ENCODE measurements at regions not wholly inside any gene's neighbourhood (a gene's known extent, or its start where the extent isn't known, plus 50 kb on each side); places are given as distances from the start of the nearest gene placed in this dataset.

DNA sequence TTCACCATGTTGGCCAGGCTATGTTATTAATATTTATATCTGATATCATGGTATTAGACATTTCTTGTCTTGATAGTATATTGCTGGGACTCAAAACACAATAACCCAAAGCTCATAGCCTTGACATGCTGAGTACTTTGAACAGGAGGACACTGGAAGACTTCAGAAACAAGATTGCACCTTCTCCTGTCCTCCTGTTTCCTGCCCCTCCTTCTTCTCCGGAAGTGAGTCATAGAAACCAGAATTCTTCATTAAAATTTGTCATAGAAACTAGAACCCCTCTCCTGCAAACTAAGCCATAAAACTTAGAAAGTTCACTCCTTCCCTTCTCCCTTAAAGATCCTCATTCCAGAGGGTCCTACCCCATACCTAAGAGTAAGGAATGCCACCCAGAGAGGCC is 400.2 kb downstream of the SLITRK5 start:
- Histone ChIP-seq H3K4me3 (ENCODE audit: low read depth, low read length, poor library complexity, severe bottlenecking) (no peak overlapping the region), H3K9me3 (ENCODE audit: low read depth, low read length, poor library complexity, severe bottlenecking) (no peaks in the 10 kb centered on the region), H3K36me3 (ENCODE audit: insufficient read depth, low read length, poor library complexity, severe bottlenecking) (no peaks in the 10 kb centered on the region), H3K27me3 (replicated peaks; ENCODE audit: insufficient read depth, low read depth, low read length, poor library complexity) (no peaks in the 10 kb centered on the region), H3K27ac (ENCODE audit: low read depth, low read length, poor library complexity, severe bottlenecking) (peak overlapping the region; percentile 68), H3K4me1 (ENCODE audit: insufficient read depth, low read length, poor library complexity, severe bottlenecking) (peaks cover 12% of the 10 kb centered on the region)
- CTCF ChIA-PET = no interaction called here
- intact Hi-C loops (cut with micrococcal nuclease; ENCODE audit: unreplicated experiment) = no loop called here
- POLR2A ChIA-PET (ENCODE audit: low non-redundant PET) = no interaction called here
- no peak for TF ChIP-seq EZH2 (IDR thresholded peaks at IDR 0.05; ENCODE audit: borderline replicate concordance, low read depth, low read length, poor library complexity, severe bottlenecking)
- TF ChIP-seq, protein P1, sequence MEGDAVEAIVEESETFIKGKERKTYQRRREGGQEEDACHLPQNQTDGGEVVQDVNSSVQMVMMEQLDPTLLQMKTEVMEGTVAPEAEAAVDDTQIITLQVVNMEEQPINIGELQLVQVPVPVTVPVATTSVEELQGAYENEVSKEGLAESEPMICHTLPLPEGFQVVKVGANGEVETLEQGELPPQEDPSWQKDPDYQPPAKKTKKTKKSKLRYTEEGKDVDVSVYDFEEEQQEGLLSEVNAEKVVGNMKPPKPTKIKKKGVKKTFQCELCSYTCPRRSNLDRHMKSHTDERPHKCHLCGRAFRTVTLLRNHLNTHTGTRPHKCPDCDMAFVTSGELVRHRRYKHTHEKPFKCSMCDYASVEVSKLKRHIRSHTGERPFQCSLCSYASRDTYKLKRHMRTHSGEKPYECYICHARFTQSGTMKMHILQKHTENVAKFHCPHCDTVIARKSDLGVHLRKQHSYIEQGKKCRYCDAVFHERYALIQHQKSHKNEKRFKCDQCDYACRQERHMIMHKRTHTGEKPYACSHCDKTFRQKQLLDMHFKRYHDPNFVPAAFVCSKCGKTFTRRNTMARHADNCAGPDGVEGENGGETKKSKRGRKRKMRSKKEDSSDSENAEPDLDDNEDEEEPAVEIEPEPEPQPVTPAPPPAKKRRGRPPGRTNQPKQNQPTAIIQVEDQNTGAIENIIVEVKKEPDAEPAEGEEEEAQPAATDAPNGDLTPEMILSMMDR (conservative IDR thresholded peaks at IDR 0.05; ENCODE audit: low read depth, low read length) = no peak
- DNase-seq (ENCODE audit: low spot score) = peak; percentile 86
- no TSS peak for BruUV-seq (replicated peaks)

DNA sequence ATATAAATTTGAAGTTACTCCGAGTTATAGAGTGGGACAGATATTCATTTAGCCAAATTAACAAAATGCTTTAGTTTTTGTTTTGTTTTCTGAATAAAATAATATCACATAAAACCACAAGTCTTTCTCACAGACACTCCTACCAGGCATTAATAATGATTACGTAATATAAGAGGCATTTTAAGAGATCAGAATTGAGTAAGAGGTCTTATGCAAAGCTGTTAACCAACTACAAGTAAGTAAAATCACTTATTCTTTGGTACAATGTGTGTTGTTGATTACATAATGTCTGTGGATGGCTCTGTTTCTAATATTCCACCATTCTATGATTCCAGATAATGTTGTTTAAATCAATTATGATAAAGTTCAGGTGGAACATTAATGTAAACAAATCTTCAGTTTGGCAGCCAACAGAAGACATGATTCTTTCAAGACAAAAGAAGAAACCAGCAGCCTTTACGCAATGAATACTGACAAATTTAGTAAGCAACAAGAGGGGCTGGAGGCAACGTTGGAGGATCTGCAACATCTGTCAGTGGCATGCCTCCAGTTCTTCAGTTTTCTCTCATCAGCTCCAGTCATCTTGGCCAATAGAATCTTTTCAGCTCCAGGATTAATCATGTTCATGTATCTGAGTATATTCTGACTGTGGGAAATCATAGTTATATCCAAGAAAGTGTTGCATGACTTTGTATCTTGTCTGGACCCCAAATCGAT is 403.8 kb downstream of the SLITRK5 start:
- CTCF ChIA-PET = no interaction called here
- intact Hi-C loops (cut with micrococcal nuclease; ENCODE audit: unreplicated experiment) = no loop called here
- no peak overlapping the region for H3K4me3 ChIP-seq (ENCODE audit: low read depth, low read length, poor library complexity, severe bottlenecking)
- H3K4me1 ChIP-seq (ENCODE audit: insufficient read depth, low read length, poor library complexity, severe bottlenecking) = peaks cover 12% of the 10 kb centered on the region
- POLR2A ChIA-PET (ENCODE audit: low non-redundant PET) = no interaction called here
- no peaks in the 10 kb centered on the region for H3K9me3 ChIP-seq (ENCODE audit: low read depth, low read length, poor library complexity, severe bottlenecking)
- H3K27ac ChIP-seq (ENCODE audit: low read depth, low read length, poor library complexity, severe bottlenecking) = no peak overlapping the region
- DNase-seq (ENCODE audit: low spot score) = no peak
- no peaks in the 10 kb centered on the region for H3K27me3 ChIP-seq (replicated peaks; ENCODE audit: insufficient read depth, low read depth, low read length, poor library complexity)
- no peaks in the 10 kb centered on the region for H3K36me3 ChIP-seq (ENCODE audit: insufficient read depth, low read length, poor library complexity, severe bottlenecking)
- no TSS peak for BruUV-seq (replicated peaks)
- TF ChIP-seq, protein P1 (conservative IDR thresholded peaks at IDR 0.05; ENCODE audit: low read depth, low read length) = no peak
- TF ChIP-seq EZH2 (IDR thresholded peaks at IDR 0.05; ENCODE audit: borderline replicate concordance, low read depth, low read length, poor library complexity, severe bottlenecking) = no peak

DNA sequence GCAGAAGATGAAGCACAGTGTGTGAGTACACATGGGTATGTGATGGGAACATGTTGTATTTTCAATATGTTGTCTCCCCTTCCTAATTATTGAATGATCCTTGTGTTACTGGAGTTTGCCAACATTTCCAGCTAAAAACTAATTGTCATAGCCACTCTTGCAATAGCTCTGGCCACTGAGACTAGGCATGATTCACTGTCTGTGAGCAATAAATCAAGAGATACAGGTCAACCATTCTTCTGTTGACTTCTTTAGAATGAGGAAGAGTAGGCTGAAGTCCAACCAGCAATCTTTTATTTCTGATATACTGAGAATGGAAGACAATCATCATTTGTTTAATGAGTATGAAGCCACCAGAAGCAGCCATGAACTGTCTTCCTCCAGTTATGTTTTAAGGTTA is 413.9 kb downstream of the SLITRK5 start:
- H3K36me3 ChIP-seq (ENCODE audit: insufficient read depth, low read length, poor library complexity, severe bottlenecking) = no peaks in the 10 kb centered on the region
- H3K4me3 ChIP-seq (ENCODE audit: low read depth, low read length, poor library complexity, severe bottlenecking) = no peak overlapping the region
- CTCF ChIA-PET = no interaction called here
- H3K9me3 ChIP-seq (ENCODE audit: low read depth, low read length, poor library complexity, severe bottlenecking) = no peaks in the 10 kb centered on the region
- no peaks in the 10 kb centered on the region for H3K27me3 ChIP-seq (replicated peaks; ENCODE audit: insufficient read depth, low read depth, low read length, poor library complexity)
- TF ChIP-seq EZH2 (IDR thresholded peaks at IDR 0.05; ENCODE audit: borderline replicate concordance, low read depth, low read length, poor library complexity, severe bottlenecking) = no peak
- TF ChIP-seq, protein P1 (conservative IDR thresholded peaks at IDR 0.05; ENCODE audit: low read depth, low read length) = no peak
- H3K4me1 ChIP-seq (ENCODE audit: insufficient read depth, low read length, poor library complexity, severe bottlenecking) = no peaks in the 10 kb centered on the region
- no TSS peak for BruUV-seq (replicated peaks)
- intact Hi-C loops (cut with micrococcal nuclease; ENCODE audit: unreplicated experiment) = no loop called here
- POLR2A ChIA-PET (ENCODE audit: low non-redundant PET) = no interaction called here
- DNase-seq (ENCODE audit: low spot score) = no peak
- no peak overlapping the region for H3K27ac ChIP-seq (ENCODE audit: low read depth, low read length, poor library complexity, severe bottlenecking)

Data from A673 (cell line).